Adrenal gland (tissue), 9 donors: ENCODE measurements at regions not wholly inside any gene's neighbourhood (a gene's known extent, or its start where the extent isn't known, plus 50 kb on each side); places are given as distances from the start of the nearest gene placed in this dataset.

ENCODE experiments used
- DNase-seq, 7 donors: peaks; one replicate each; pipeline ENCODE4 v3.0.0-alpha.2; 2019 to 2020
- H3K27ac ChIP-seq, 5 donors: fragments of 200-600 bp; sonication (generic) in 4 of 5; 1 replicate in 3 of 5; 2 replicates in 2 of 5; pipeline versions ENCODE4 v1.5.1 to v1.8.0; 2016 to 2020; ENCODE audit warnings: mild to moderate bottlenecking in 1 of 5
- H3K27me3 ChIP-seq: fragments of 200-600 bp; 2 replicates; pipeline ENCODE4 v1.8.0; 2021
- H3K36me3 ChIP-seq, 2 donors: fragments of 200-600 bp; replicated peaks in 1 of 2; 1 replicate in 1 of 2; 2 replicates in 1 of 2; pipeline versions ENCODE4 v1.5.1 to v1.8.0; 2018 to 2022
- H3K4me1 ChIP-seq, 2 donors: fragments of 200-600 bp; replicated peaks in 1 of 2; 1 replicate in 1 of 2; 2 replicates in 1 of 2; pipeline versions ENCODE4 v1.5.1 to v1.8.0; 2018 to 2021
- H3K4me3 ChIP-seq, 4 donors: fragments of 200-600 bp; sonication (generic) in 3 of 4; one replicate each; pipeline ENCODE4 v1.5.1; 2016 to 2018
- H3K9me3 ChIP-seq, 3 donors: fragments of 200-600 bp; sonication (generic) in 1 of 3; replicated peaks in 1 of 3; 1 replicate in 2 of 3; 2 replicates in 1 of 3; pipeline versions ENCODE4 v1.5.1 to v1.8.0; 2016 to 2021
- CTCF ChIP-seq, 6 experiments: fragments of 450-650 bp in 4 of 6; fragments of 200-600 bp in 2 of 6; sonication (generic) in 1 of 6; IDR thresholded peaks; 1 replicate in 5 of 6; 2 replicates in 1 of 6; pipeline versions ENCODE4 v1.5.1 to v1.8.0; 2016 to 2021; ENCODE audit warnings: antibody characterized with exemption in 6 of 6, mild to moderate bottlenecking in 2 of 6, moderate library complexity in 1 of 6
- POLR2A ChIP-seq, 2 donors: fragments of 450-650 bp; IDR thresholded peaks; one replicate each; pipeline ENCODE4 v1.6.1; 2017; ENCODE audit warnings: antibody characterized with exemption in 2 of 2, mild to moderate bottlenecking in 2 of 2, moderate library complexity in 1 of 2
- WGBS, 4 donors: extraction: QIAGEN DNeasy Blood & Tissue Kit in 2 of 4; methylation state at CpG; one replicate each; pipeline versions ENCODE4 v1.1.5 to v1.1.7; 2013 to 2017; 5-methylcytosine and 5-hydroxymethylcytosine counted together
- intact Hi-C, 2 donors: fragments of 100-400 bp; cut with DNase I; formaldehyde crosslinking; loops; one replicate each; pipeline versions ENCODE4 v1.14.1 to v1.15.0; 2022 to 2023
- donor health status: healthy with polysubstance abuse.
- donor health status: Bipolar disorder and iron deficiency.
- donor health status: DM: yes; HTN: yes; CAD: no.
- donor health status: DM: no; HTN: no; CAD: no.
- donor health status: DM: no; HTN: no; CAD: no.

GRCh38 chr2:63658176-63658968 is 69.6 kb downstream of the MDH1 start:
- WGBS, 4 donors, result 29 to 38% (median 34%) methylated on average over 3 of the region's 3 CpGs
- Histone ChIP-seq H3K27ac (peak overlapping the region in 1 of 5 donors; percentile 14), H3K9me3 (no peaks in the 10 kb centered on the region), H3K27me3 (no peaks in the 10 kb centered on the region), H3K36me3 (no peaks in the 10 kb centered on the region), H3K4me3 (no peak overlapping the region), H3K4me1 (no peaks in the 10 kb centered on the region)
- DNase-seq, result peak in 2 of 7 donors; percentile 8 to 11
- no peak for TF ChIP-seq POLR2A (IDR thresholded peaks at IDR 0.05)
- no peak for TF ChIP-seq CTCF (IDR thresholded peaks at IDR 0.05)
- intact Hi-C loops, result no loop called here

- H3K27me3 ChIP-seq, result no peaks in the 10 kb centered on the region
- no peak overlapping the region for H3K27ac ChIP-seq
- no peaks in the 10 kb centered on the region for H3K4me1 ChIP-seq
- H3K4me3 ChIP-seq, result no peak overlapping the region
- TF ChIP-seq POLR2A (IDR thresholded peaks at IDR 0.05), result no peak
- TF ChIP-seq CTCF (IDR thresholded peaks at IDR 0.05), result no peak
- no peak for DNase-seq
- H3K9me3 ChIP-seq, result no peaks in the 10 kb centered on the region
- intact Hi-C loops, result no loop called here
- no peaks in the 10 kb centered on the region for H3K36me3 ChIP-seq
These were observed 71.3 kb downstream of the MDH1 start for GRCh38 chr2:63660060-63660459.

GRCh38 chr2:63661076-63661475 is 72.3 kb downstream of the MDH1 start:
- TF ChIP-seq CTCF (IDR thresholded peaks at IDR 0.05), result no peak
- no peak for TF ChIP-seq POLR2A (IDR thresholded peaks at IDR 0.05)

GRCh38 chr2:63662028-63662804 is 73.5 kb downstream of the MDH1 start:
- H3K4me1 ChIP-seq, result no peaks in the 10 kb centered on the region
- no peak overlapping the region for H3K27ac ChIP-seq
- no peaks in the 10 kb centered on the region for H3K9me3 ChIP-seq
- H3K4me3 ChIP-seq, result no peak overlapping the region
- intact Hi-C loops, result no loop called here
- DNase-seq, result no peak
- H3K27me3 ChIP-seq, result no peaks in the 10 kb centered on the region
- no peak for TF ChIP-seq CTCF (IDR thresholded peaks at IDR 0.05)
- no peak for TF ChIP-seq POLR2A (IDR thresholded peaks at IDR 0.05)
- 69 to 75% (median 74%) methylated on average over 3 of the region's 3 CpGs for WGBS, 4 donors
- no peaks in the 10 kb centered on the region for H3K36me3 ChIP-seq

More at GRCh38 chr2:63661076-63661475, 72.3 kb downstream of the MDH1 start:
- Histone ChIP-seq H3K4me3 (no peak overlapping the region), H3K27ac (no peak overlapping the region), H3K9me3 (no peaks in the 10 kb centered on the region), H3K36me3 (no peaks in the 10 kb centered on the region), H3K27me3 (no peaks in the 10 kb centered on the region), H3K4me1 (no peaks in the 10 kb centered on the region)
- DNase-seq, result no peak
- intact Hi-C loops, result no loop called here
